Gastrocnemius medialis (tissue), 4 donors: ENCODE measurements at regions not wholly inside any gene's neighbourhood (a gene's known extent, or its start where the extent isn't known, plus 50 kb on each side); places are given as distances from the start of the nearest gene placed in this dataset.

ENCODE experiments used
- POLR2A ChIP-seq, 2 donors: fragments of 450-650 bp; IDR thresholded peaks; one replicate each; pipeline ENCODE4 v1.6.1; 2017; ENCODE audit warnings: antibody characterized with exemption in 2 of 2, mild to moderate bottlenecking in 2 of 2, moderate library complexity in 2 of 2
- TF ChIP-seq, protein P1 (sequence below), 5 experiments: fragments of 450-650 bp in 3 of 5; fragments of 200-600 bp in 2 of 5; sonication (generic) in 2 of 5; IDR thresholded peaks in 4 of 5; conservative IDR thresholded peaks in 1 of 5; 1 replicate in 4 of 5; 2 replicates in 1 of 5; pipeline ENCODE4 v1.5.1; 2016 to 2019; ENCODE audit warnings: antibody characterized with exemption in 5 of 5, mild to moderate bottlenecking in 3 of 5, moderate library complexity in 3 of 5

DNA sequence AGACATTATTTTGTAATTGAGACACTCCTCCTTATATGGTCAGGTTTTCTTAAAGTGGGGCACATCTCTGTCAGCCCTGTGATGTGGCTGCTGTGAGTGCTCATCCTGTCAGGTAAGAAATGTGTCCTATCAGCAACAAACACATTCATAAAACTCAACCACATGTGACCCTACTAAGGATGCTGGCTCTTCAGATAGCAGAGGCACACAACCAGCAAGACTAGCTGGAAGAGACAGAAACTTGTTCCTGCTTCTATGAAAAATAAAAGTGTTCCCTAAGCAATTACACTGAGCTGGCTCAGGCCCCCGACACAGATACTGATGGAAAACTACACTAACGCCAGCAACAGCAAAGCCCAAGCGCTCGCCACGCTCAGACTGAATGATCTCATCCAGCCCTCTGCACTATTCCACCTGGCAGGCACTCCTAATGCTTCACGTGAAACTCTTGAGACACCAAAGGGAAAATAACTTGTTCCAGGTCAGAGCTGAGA, 49.8 kb upstream of the CYP2D6 start:
- no peak for TF ChIP-seq POLR2A (IDR thresholded peaks at IDR 0.05)
- TF ChIP-seq, protein P1, sequence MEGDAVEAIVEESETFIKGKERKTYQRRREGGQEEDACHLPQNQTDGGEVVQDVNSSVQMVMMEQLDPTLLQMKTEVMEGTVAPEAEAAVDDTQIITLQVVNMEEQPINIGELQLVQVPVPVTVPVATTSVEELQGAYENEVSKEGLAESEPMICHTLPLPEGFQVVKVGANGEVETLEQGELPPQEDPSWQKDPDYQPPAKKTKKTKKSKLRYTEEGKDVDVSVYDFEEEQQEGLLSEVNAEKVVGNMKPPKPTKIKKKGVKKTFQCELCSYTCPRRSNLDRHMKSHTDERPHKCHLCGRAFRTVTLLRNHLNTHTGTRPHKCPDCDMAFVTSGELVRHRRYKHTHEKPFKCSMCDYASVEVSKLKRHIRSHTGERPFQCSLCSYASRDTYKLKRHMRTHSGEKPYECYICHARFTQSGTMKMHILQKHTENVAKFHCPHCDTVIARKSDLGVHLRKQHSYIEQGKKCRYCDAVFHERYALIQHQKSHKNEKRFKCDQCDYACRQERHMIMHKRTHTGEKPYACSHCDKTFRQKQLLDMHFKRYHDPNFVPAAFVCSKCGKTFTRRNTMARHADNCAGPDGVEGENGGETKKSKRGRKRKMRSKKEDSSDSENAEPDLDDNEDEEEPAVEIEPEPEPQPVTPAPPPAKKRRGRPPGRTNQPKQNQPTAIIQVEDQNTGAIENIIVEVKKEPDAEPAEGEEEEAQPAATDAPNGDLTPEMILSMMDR (IDR thresholded peaks at IDR 0.05 in 4 of 5, conservative IDR thresholded peaks at IDR 0.05 in 1 of 5) = no peak
